HG03469 (cell line): ENCODE measurements at regions not wholly inside any gene's neighbourhood (a gene's known extent, or its start where the extent isn't known, plus 50 kb on each side); places are given as distances from the start of the nearest gene placed in this dataset.

Experiments
- ATAC-seq: cut with Tn5 transposase; IDR thresholded peaks from one replicate; pipeline ENCODE4 v1.9.1; 2021; ENCODE audit warnings: mild to moderate bottlenecking, moderate library complexity, moderate number of reproducible peaks; ENCODE audit not compliant: unreplicated experiment

DNA sequence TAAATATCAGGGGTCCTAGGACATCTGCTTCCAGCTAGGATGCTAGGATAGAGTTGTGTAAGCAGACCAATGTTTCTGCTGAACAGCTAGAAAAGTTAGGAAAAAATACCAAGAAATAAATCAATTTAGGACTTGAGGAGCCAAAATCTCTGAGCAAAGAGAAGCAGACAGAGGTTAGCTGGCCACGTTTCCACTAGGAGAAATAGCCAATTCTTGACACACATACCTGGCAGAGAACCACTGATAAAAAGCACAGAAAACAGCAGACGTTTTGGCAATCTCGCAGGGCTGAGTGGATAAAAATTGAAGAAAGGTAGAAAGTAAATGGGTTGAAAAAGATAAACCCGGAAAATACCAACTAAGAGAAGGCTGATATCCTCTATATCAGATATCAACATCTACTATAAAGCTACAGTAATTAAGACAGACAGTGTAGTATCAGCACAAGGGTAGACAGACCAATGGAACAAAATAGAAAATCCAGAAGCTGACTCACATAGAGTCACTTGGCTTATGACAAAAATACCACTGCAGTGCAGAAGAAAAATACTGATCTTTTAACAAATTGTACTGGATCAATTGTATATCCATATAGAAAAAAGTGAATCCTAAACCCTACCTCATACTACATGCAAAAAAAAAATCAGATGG, 306.1 kb upstream of the KLHL29 start:
- ATAC-seq, result no peak

- no peak for ATAC-seq
Measured at GRCh38 chr2:23083966-23084365, 301.0 kb upstream of the KLHL29 start.

DNA sequence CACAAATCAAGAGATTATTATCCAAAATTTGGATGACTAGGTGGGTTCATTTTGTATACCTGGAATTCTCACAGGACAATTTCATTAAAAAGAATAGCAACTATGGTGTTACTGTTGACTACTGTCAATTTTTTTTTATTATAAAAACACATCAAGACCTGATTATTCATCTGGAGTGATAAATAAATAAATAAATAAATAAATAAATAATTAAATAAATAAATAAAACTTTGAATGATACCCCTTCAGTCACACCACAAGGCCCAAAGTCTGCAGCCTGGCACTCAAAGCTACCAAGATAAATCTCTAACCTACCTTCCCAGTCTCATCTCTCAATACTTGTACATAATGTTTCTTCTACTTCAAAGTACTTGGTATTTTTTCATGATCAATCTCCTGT, 294.0 kb upstream of the KLHL29 start:
- no peak for ATAC-seq

DNA sequence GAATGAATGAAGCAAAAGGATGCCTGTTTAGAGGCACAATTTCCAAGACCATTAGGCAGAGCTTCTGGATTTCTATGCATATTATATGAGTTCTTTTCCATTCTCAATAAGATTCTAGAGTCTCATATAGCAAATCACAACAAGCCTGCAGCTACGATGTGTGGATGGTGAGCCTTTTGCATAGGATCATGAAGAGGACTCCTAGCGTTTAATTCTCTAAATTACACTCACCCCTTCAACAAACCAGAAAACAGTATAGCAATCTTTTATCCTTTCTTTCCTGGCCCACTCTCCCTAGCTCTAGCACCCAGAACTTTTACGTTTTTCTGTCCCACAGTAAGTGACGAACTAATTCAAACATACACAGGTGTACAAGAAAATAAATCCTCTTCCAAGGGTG, 293.1 kb upstream of the KLHL29 start:
- no peak for ATAC-seq

DNA sequence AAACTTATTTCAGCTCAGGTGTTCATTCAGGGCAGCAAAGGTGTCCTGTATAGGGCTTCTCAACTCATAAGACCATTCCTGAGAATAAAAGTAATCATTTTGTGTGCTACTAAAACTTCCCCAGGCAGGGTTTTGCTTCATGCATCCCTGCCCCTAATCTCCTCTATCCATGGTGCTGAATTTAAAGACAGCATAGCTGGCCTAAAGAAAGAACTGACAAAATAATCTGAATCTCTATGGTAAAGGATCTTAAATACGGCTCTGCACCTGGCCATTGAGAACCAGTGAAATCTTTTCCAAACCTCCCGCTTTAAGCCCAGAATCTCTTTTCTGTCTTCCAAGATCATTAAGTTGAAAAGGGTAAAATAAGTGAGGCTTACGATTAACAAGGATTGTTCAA, 292.1 kb upstream of the KLHL29 start:
- ATAC-seq, result no peak

- ATAC-seq, result no peak
Measured at GRCh38 chr2:23093513-23093912, 291.5 kb upstream of the KLHL29 start.

DNA sequence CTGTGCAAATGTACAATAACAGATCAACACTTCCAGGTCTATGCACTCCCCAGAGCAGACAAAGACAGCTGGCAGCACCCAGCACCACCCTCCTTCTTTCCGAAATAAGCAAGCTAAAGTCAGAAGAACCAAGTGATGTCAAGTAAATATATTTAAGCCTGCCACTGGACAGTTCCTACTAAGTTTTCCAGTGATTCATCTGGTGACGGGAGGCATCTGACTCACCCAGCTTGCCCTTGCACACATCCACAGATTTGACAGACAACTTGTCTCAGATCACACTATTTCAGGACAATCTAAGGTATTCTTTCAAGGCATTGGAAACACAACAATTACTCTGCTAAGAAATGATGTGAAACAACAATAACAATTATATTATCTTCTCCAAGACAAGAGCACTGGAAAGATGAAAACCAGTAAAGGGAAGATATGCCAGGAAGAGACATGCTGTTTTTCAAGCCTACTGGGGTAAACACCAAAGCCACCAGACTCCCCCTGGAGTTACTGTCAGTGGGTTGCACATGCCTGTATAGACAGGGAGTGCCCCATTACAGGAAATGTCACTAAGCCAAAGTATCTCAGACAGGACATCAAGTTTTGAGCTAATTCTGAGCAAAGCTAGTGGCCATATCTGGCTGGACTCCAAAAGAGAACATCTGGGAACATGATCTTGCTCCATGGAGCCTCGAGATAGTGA, 287.9 kb upstream of the KLHL29 start:
- ATAC-seq, result no peak

GRCh38 chr2:23100406-23100805, 284.6 kb upstream of the KLHL29 start:
- no peak for ATAC-seq

GRCh38 chr2:23106242-23106785, 278.7 kb upstream of the KLHL29 start:
- no peak for ATAC-seq

DNA sequence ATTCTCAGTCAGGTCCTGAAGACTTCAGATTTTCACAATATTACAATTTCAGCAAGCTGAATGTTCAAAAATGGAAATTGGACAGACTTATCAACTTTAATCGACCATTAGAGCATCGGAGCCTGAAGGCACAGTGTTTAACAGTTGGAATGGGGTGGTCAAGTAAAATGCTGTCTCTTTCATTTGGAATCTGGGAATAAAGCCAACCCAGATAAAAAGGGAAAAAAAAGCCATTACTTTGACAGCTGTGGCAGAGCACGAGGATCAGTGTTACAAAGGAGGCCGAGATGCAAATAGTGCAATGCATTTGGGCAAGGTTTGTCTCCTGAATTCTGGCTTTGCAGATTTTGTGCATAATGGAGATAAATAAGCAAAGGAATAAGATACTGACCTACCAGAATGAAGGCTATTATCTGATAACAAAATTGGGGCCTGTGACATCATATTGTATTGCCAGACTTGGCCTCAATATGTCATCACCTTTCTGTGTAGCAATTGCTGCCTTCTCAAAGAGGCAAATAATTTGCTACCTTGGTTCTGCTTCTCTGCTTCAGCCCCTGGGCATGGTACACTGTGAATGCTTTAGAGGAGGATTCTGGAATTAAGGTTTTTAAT, 277.5 kb upstream of the KLHL29 start:
- no peak for ATAC-seq

DNA sequence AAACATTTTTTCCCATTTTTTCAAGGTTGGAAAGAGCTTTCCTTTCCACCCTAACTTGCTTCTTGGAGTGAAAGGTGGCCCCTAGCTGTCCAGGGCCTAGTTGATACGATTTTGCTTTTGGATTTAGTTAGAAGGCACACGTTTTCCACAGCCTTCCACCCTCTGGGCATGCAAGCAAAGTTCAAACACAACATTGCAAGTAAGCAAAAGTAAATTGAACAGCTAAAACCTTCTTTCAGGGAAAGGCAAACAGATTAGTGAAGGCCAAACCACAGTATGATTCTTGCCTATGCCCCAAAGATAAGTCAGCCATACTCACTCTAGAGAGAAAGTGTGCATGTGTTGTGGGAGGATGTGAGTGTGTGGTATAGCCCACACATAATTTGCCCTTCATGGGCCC, 273.7 kb upstream of the KLHL29 start:
- no peak for ATAC-seq

DNA sequence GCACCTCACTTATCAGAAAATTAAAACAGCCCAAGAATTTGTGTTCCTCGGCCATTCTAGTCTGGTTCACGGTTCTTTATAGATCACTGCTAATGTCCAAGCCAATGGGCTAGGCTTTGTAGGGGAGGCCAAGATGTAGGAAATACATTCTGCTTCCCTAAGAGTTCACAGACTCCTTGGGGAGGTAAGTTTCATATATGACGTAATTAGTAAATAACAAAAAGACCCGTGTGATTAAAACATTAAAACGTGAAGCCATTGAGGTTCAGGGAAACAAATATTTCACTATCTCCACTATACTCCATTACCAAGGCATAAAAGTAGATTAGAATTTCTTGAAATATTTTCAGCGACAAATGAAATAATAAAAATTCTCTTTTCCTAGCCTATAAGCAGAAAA, 272.5 kb upstream of the KLHL29 start:
- no peak for ATAC-seq

- no peak for ATAC-seq
Measured at GRCh38 chr2:23114299-23114698, 270.7 kb upstream of the KLHL29 start.

DNA sequence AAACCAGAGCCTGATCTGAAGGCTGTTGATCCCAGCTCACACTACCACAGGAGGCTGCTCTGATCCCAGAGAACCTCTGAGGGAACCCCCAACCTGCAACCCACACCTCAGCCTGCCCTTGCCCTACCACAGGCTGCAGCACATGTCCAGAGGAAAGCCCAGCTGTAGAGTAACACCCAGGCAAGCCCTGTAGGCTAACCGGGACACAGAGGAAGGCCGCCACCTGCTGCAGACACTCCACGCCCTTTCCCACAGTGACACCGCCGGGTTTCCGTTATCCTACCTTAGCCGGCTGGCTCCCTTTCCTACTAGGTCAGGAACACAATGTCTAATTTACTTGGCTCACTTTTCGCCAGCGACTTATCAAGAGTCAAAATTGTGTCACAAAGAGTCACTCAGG, 266.7 kb upstream of the KLHL29 start:
- ATAC-seq, result no peak

DNA sequence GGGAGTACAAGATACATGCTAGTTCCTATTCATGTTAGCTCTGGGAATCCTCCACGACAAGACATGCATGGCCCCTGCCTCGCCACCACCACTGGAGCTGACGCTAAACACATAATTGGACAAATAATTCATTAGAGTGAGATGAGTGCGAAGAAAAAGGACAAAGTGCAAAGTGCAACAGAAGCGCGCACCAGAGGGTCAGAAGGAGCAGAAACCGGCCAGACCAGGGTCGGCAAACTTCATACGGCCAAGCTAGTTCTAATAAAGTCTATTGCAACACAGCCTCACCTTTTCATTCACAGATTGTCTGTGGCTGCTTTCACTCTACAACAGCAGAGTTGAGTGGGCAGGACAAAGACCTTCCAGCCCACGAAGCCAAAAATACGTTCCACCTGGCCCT, 266.1 kb upstream of the KLHL29 start:
- no peak for ATAC-seq

DNA sequence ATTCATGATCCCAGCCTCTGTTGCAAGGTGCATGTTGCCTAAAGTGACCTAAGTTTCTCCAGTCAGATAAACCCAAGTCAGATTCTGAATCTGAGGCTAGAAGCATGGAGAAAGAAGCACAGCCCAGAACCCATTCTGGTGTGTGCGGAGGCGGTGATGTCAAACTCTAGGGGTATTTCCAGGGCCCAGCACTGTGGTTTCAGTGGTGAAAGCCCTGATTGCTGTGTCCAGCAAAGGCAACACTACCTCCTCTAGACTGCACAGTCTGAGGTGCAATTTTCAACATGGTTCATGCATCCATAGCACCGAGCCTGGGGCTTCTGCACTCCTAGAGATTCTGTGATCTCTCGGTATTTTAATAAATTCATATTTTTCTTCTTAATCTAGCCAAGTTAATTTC, 264.8 kb upstream of the KLHL29 start:
- ATAC-seq, result no peak

- no peak for ATAC-seq
Measured at GRCh38 chr2:23121968-23122648, 262.9 kb upstream of the KLHL29 start.

- ATAC-seq, result no peak
Measured at GRCh38 chr2:23122681-23123215, 262.2 kb upstream of the KLHL29 start.

DNA sequence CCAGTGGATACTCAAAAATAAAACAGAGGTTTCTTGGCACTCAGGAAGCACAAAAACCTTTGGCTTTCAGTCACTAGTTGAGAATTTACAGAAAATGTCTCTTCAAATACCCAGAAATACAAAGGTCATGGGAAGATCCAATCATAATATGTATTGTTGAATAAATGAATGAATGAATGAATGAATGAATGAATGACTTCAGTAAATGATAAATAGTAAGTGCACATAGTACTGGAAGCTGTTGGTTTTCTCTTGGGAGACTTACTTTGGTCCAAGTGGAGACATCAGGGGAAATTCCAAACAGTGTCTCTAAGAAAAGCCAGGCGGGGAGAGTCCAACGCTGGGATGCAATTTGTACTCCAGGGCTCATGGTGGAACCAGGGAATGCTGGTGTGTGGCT, 261.3 kb upstream of the KLHL29 start:
- ATAC-seq, result no peak

GRCh38 chr2:23124214-23124750, 260.7 kb upstream of the KLHL29 start:
- no peak for ATAC-seq

GRCh38 chr2:23127465-23127864, 257.5 kb upstream of the KLHL29 start:
- ATAC-seq, result no peak
